ENCODE measurements at regions not wholly inside any gene's neighbourhood (a gene's known extent, or its start where the extent isn't known, plus 50 kb on each side); places are given as distances from the start of the nearest gene placed in this dataset.

DNA sequence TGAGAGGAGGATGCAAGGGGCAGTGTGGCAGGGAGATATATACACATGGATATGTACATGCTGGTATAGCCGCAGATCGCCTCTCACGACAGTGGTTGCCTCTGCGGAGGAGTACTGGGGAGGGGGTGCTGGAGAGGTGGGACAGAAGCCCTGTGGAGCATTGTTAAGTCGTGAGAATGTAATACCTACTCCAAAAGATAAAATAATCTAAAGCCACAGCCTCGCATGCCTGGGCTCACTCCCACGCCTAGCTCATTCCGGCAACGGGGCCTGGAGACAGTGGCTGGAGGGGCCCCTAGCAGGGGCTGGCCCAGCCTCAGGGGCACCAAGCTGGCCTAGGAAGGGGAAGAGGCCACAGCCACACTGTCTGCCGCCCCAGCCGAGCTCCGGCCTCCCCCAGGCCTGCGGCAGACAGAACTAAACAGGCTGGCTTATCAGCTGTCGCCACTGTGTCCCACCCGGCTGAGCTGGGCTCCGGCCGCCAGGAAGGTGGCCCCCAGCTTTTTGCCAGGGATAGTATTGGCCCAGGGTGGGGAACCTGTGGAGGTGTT is 65.1 kb upstream of the LCTL start:
- DNase-seq (ENCODE audit: low read depth) = no peak
- TF ChIP-seq CTCF (IDR thresholded peaks at IDR 0.05; ENCODE audit: insufficient read depth, low read depth, low read length) = no peak
- H3K4me3 ChIP-seq (ENCODE audit: low read depth, low read length) = no peak overlapping the region

GRCh38 chr15:66631616-66632263 is 65.9 kb upstream of the LCTL start:
- no peak for TF ChIP-seq CTCF (IDR thresholded peaks at IDR 0.05; ENCODE audit: insufficient read depth, low read depth, low read length)
- DNase-seq (ENCODE audit: low read depth) = no peak
- H3K4me3 ChIP-seq (ENCODE audit: low read depth, low read length) = no peak overlapping the region

DNA sequence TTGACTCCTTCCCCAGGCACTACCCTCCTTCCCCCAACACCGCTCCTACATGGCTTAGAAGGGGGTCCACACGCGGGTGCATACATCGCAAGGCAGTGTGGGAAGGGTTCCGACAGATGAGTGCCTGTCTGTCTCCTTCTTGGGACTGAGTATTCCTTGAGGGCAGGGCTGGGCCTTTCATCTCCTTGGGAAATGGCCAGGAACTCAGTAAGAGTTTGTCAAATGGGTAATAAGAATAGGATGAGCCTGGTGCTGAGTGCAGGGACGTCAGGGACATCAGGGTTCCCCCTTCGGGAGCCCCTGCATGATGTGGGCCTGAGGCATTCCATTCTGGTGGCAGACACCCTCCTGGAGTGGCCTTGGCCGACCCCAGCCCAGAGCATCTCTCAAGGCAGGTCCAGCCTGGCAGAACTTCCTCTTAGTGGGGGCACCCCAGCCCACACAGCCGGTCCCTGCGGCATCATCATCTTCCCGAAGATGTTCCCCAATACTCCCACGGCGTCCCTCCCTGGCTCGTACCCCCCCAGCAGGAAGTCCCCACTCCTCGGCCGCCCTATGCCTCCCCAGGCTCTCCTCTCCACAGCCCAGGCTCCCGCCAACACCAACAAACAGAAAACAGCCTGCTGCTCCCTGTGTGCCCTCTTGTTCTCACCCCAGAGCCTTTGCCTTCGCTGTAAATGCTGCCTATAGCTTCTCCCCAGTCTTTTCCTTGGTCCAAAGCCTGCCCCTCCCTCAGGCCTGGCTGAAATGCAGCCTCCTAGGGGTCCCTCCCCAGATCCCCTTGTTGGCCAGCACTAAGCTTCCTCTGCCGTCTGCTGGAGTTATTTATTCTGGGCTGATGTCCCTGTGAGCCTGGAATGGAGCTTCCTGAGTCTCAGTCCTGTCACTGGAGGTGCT is 67.5 kb upstream of the LCTL start:
- TF ChIP-seq CTCF (IDR thresholded peaks at IDR 0.05; ENCODE audit: insufficient read depth, low read depth, low read length) = no peak
- DNase-seq (ENCODE audit: low read depth) = no peak

GRCh38 chr15:66633938-66634250 is 68.1 kb upstream of the LCTL start:
- no peak overlapping the region for H3K4me3 ChIP-seq (ENCODE audit: low read depth, low read length)
- DNase-seq (ENCODE audit: low read depth) = no peak
- TF ChIP-seq CTCF (IDR thresholded peaks at IDR 0.05; ENCODE audit: insufficient read depth, low read depth, low read length) = no peak

More for the DNA sequence above, 67.5 kb upstream of the LCTL start:
- H3K4me3 ChIP-seq (ENCODE audit: low read depth, low read length) = no peak overlapping the region

DNA sequence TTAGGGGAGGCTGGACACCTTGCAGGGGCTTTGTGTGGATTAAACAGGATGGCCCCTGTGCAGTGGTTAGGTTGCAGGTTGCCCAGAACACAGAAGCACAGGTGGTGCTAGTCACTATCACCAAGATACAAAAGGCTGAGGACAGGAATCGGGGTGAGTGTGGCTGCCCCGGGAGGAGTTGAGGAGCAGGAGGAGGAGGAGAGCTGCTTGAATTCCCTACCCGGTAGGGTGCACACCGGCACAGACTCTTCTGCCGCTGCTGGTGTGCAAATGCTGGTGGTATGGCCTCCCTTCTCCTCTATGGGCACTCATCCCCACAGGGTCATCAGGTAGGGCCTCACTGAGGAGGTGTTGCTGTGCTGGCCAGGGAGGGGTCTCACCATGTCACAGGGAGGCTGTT is 67.5 kb upstream of the SMAD6 start:
- no peak overlapping the region for H3K4me3 ChIP-seq (ENCODE audit: low read depth, low read length)
- no peak for TF ChIP-seq CTCF (IDR thresholded peaks at IDR 0.05; ENCODE audit: insufficient read depth, low read depth, low read length)
- no peak for DNase-seq (ENCODE audit: low read depth)

DNA sequence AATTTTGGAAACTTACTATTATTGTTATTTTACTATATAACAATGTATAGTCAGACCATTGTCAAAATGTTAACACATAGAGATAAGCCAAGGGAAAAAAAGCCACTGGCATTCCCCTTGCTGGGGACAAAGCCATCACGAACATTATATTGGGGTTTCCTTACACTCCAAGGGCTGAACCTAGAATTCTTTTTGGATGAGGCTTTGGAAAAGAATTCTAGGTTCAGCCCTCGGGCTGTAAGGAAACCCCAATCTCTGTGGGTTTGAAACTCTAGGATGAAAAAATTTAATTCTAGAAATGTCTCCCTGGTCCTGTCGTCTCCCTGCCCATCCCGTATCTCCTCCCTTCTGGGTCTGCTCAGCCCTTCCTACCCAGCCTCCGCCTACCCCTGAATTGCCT is 67.0 kb upstream of the SMAD6 start:
- DNase-seq (ENCODE audit: low read depth) = no peak
- no peak for TF ChIP-seq CTCF (IDR thresholded peaks at IDR 0.05; ENCODE audit: insufficient read depth, low read depth, low read length)
- no peak overlapping the region for H3K4me3 ChIP-seq (ENCODE audit: low read depth, low read length)
